Karpas-422 (cell line): ENCODE measurements at regions not wholly inside any gene's neighbourhood (a gene's known extent, or its start where the extent isn't known, plus 50 kb on each side); places are given as distances from the start of the nearest gene placed in this dataset.

Experiments
- DNase-seq: peaks from one replicate; pipeline ENCODE4 v3.0.0-alpha.2; 2015
- H2AFZ ChIP-seq: fragments of 200-600 bp; sonication (generic); 2 replicates; pipeline ENCODE4 v1.6.1; 2014; ENCODE audit warnings: antibody characterized with exemption, low read length, mixed read lengths
- H3K27ac ChIP-seq: fragments of 200-600 bp; sonication (generic); 2 replicates; pipeline ENCODE4 v1.5.1; 2014; ENCODE audit warnings: mild to moderate bottlenecking, low read length, moderate library complexity
- H3K27me3 ChIP-seq: fragments of 200-600 bp; sonication (generic); 2 replicates; pipeline ENCODE4 v1.6.1; 2014; ENCODE audit warnings: low read length, mixed read lengths
- H3K36me3 ChIP-seq: fragments of 200-600 bp; sonication (generic); 2 replicates; pipeline ENCODE4 v1.6.1; 2014; ENCODE audit warnings: low read length, mixed read lengths; ENCODE audit not compliant: insufficient read depth
- H3K4me1 ChIP-seq: fragments of 200-600 bp; sonication (generic); 2 replicates; pipeline ENCODE4 v1.6.1; 2014; ENCODE audit warnings: mild to moderate bottlenecking, low read length, mixed read lengths
- H3K4me2 ChIP-seq: fragments of 200-600 bp; sonication (generic); 2 replicates; pipeline ENCODE4 v1.6.1; 2014; ENCODE audit warnings: low read length, low read depth, mild to moderate bottlenecking; ENCODE audit not compliant: poor library complexity, severe bottlenecking
- H3K4me3 ChIP-seq: fragments of 200-600 bp; sonication (generic); 2 replicates; pipeline ENCODE4 v1.5.1; 2014; ENCODE audit warnings: mild to moderate bottlenecking, antibody characterized with exemption, low read length, mixed read lengths
- H3K79me2 ChIP-seq: fragments of 200-600 bp; sonication (generic); 2 replicates; pipeline ENCODE4 v1.6.1; 2014; ENCODE audit warnings: mild to moderate bottlenecking, low read length, mixed read lengths
- H3K9ac ChIP-seq: fragments of 200-600 bp; sonication (generic); 2 replicates; pipeline ENCODE4 v1.6.0; 2014; ENCODE audit warnings: low read length
- H3K9me2 ChIP-seq: fragments of 200-600 bp; sonication (generic), shearing (Covaris generic); replicated peaks from 2 replicates; pipeline ENCODE4 v1.6.0; 2014; ENCODE audit warnings: mild to moderate bottlenecking, low read length, moderate library complexity; ENCODE audit not compliant: insufficient read depth
- H3K9me3 ChIP-seq: fragments of 300-700, 200-600 bp; sonication (generic); 2 replicates; pipeline ENCODE4 v1.6.1; 2014; ENCODE audit warnings: low read length, mixed read lengths
- H4K20me1 ChIP-seq: fragments of 200-600 bp; sonication (generic); 2 replicates; pipeline ENCODE4 v1.6.1; 2014; ENCODE audit warnings: mild to moderate bottlenecking, antibody characterized with exemption, low read length, low read depth; ENCODE audit not compliant: insufficient read depth

DNA sequence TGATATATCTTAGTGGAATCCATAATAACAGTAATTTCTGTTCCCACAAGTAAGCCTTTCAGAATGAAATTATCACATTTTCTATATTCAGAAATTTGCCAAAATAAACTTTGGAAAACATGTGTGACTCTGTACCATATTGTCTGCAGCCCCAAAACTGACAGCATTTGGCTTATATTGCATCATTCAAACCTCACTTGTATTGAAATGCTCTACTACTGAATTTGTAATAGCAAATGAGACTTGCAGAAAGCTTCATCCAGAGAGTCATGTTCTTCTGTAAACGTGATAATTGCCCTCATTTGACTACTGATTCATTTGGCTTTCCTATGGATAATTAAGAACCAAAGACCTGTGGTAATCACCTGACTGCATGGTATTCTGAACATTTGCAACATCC is 1249.5 kb upstream of the CDH18 start:
- Histone ChIP-seq H4K20me1 (no peaks in the 10 kb centered on the region), H3K36me3 (no peaks in the 10 kb centered on the region), H3K9me3 (peaks cover 2% of the 10 kb centered on the region; the same call in 1 of the 2 replicates), H3K4me1 (no peaks in the 10 kb centered on the region), H3K9ac (no peak overlapping the region), H3K27me3 (no peaks in the 10 kb centered on the region), H3K79me2 (no peaks in the 10 kb centered on the region), H3K27ac (no peak overlapping the region), H3K9me2 (no peaks in the 10 kb centered on the region), H3K4me3 (no peak overlapping the region), H3K4me2 (no peak overlapping the region), H2AFZ (no peak overlapping the region)
- DNase-seq, result no peak

DNA sequence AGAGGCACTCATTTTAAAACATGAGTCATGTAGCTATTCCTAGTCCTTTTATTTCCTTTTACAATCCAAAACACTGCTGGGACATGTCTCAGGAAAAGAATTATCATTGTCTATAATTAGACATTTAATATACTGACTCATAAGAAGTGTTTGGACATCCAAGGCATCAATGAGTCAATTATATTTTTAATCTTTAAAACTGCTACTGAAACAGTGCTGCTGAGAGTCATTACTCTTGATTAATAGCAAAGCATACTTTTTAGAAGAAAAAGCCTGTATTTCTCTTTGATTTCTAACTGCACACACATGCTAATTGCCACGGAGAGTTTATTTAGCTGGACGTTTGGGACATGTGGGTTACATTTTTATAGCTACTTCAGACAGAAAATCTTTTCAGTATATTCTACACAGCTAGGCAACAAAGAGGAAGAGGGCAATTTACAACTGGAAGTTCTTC is 1249.0 kb upstream of the CDH18 start:
- Histone ChIP-seq H3K9me3 (peaks cover 6% of the 10 kb centered on the region; the same call in 1 of the 2 replicates), H3K4me2 (no peak overlapping the region), H3K9me2 (no peaks in the 10 kb centered on the region), H3K27me3 (no peaks in the 10 kb centered on the region), H3K79me2 (no peaks in the 10 kb centered on the region), H3K4me3 (no peak overlapping the region), H3K27ac (no peak overlapping the region), H4K20me1 (no peaks in the 10 kb centered on the region), H3K4me1 (no peaks in the 10 kb centered on the region), H3K9ac (no peak overlapping the region), H3K36me3 (no peaks in the 10 kb centered on the region), H2AFZ (no peak overlapping the region)
- DNase-seq, result no peak

DNA sequence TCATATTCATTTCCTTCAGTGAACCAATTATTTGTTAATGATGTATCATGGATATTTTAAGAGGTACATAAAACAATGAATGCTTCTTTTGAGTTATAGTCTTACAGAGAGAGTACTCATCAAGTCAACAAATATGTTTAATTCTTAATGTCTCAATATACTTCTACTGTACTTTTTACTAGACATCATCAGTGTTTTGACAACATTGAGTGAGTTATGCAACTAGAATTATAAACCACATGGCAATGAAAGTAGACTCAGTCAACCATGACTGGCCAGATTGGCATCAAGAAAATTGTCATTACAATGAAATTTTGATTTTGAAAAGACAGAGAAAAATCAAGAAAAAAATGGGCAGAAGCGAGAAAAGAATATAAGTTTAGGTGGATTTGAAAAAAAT is 1248.1 kb upstream of the CDH18 start:
- no peak overlapping the region for H3K27ac ChIP-seq
- H3K9me3 ChIP-seq, result peaks cover 6% of the 10 kb centered on the region
- no peaks in the 10 kb centered on the region for H3K9me2 ChIP-seq
- no peak overlapping the region for H3K4me3 ChIP-seq
- DNase-seq, result no peak
- H3K4me2 ChIP-seq, result no peak overlapping the region
- H3K36me3 ChIP-seq, result no peaks in the 10 kb centered on the region
- H3K27me3 ChIP-seq, result no peaks in the 10 kb centered on the region
- H2AFZ ChIP-seq, result no peak overlapping the region
- H3K4me1 ChIP-seq, result no peaks in the 10 kb centered on the region
- no peak overlapping the region for H3K9ac ChIP-seq
- no peaks in the 10 kb centered on the region for H3K79me2 ChIP-seq
- H4K20me1 ChIP-seq, result no peaks in the 10 kb centered on the region

DNA sequence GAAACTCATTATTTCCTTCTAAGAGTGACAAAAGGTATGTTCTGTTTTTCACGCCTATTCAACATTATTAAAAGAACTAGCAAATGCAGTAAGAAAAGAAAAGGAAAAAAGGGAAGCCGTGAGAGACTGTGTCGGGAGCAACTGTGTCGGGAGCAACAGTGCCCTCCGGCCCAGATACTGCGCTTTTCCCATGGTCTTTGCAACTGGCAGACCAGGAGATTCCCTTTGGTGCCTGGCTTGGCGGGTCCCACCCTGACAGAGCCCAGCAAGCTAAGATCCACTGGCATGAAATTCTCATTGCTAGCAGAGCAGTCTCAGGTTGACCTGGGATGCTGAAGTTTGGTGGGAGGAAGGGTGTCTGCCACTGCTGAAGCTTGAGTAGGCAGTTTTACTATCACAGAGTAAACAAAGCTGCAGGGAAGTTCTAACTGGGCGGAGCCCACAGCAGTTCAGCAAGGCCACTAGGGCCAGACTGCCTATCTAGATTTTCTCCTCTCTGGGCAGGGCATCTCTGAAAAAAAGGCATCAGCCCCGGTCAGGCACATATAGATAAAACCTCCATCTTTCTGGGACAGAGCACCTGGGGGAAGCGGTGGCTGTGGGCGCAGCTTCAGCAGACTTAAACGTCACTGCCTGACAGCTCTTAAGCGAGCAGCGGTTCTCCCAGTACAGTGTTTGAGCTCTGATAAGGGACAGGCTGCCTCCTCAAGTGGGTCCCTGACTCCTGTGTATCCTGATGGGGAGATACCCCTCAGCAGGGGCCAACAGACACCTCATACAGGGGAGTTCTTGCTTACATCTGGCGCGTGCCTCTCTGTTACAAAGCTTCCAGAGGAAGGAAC is 1237.4 kb upstream of the CDH18 start:
- no peaks in the 10 kb centered on the region for H3K79me2 ChIP-seq
- no peaks in the 10 kb centered on the region for H3K4me1 ChIP-seq
- no peak overlapping the region for H2AFZ ChIP-seq
- no peak overlapping the region for H3K4me3 ChIP-seq
- H3K9ac ChIP-seq, result no peak overlapping the region
- H3K27me3 ChIP-seq, result no peaks in the 10 kb centered on the region
- peaks cover 12% of the 10 kb centered on the region for H3K9me3 ChIP-seq
- no peak overlapping the region for H3K4me2 ChIP-seq
- H4K20me1 ChIP-seq, result no peaks in the 10 kb centered on the region
- no peak overlapping the region for H3K27ac ChIP-seq
- no peaks in the 10 kb centered on the region for H3K36me3 ChIP-seq
- DNase-seq, result no peak
- H3K9me2 ChIP-seq, result no peaks in the 10 kb centered on the region

DNA sequence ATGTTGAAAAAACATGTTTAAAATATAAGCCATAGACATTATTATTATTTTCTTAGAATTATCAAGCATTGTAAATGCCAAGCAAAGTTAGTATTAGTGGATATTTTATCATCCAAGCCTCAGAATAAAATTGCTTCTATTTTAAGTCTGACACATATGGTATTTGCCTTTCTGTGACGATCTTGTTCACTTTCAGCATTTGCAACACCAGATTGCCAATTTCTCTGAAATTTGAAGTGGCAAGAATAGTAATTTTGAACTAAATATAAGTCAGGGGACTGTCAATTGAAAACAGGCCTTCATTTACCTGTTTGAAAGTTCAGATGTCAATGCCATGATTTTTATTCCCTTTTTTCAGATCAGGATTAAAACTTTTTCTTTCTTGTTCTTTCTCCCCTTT is 1233.6 kb upstream of the CDH18 start:
- no peaks in the 10 kb centered on the region for H3K4me1 ChIP-seq
- H3K4me3 ChIP-seq, result no peak overlapping the region
- H3K79me2 ChIP-seq, result no peaks in the 10 kb centered on the region
- H3K9ac ChIP-seq, result no peak overlapping the region
- no peaks in the 10 kb centered on the region for H3K9me2 ChIP-seq
- no peaks in the 10 kb centered on the region for H3K36me3 ChIP-seq
- H3K9me3 ChIP-seq, result peaks cover 12% of the 10 kb centered on the region
- H3K27ac ChIP-seq, result no peak overlapping the region
- DNase-seq, result no peak
- H3K27me3 ChIP-seq, result no peaks in the 10 kb centered on the region
- no peaks in the 10 kb centered on the region for H4K20me1 ChIP-seq
- no peak overlapping the region for H2AFZ ChIP-seq
- no peak overlapping the region for H3K4me2 ChIP-seq

DNA sequence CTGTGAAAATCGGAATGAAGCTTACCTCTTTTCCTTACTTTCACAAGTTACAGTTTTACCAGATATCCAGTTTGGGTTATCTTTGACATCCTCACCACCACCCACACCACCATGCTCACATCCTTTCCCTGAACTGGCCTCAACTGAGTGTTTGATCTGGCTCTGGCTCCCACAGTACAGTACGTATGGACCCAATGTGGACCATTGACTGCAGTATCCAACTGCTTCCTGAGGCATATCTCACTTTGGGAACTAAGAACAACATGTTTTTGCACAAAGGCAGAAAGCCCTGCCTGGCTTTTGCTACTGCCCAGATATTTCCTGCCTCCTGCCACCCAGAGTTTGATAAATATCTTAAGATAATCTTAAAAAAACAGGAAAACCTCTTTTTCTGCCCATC is 1232.0 kb upstream of the CDH18 start:
- no peaks in the 10 kb centered on the region for H3K27me3 ChIP-seq
- peaks cover 12% of the 10 kb centered on the region for H3K9me3 ChIP-seq
- H3K36me3 ChIP-seq, result no peaks in the 10 kb centered on the region
- no peak overlapping the region for H3K27ac ChIP-seq
- DNase-seq, result no peak
- no peak overlapping the region for H2AFZ ChIP-seq
- H3K9ac ChIP-seq, result no peak overlapping the region
- H3K9me2 ChIP-seq, result no peaks in the 10 kb centered on the region
- no peaks in the 10 kb centered on the region for H3K79me2 ChIP-seq
- H3K4me1 ChIP-seq, result no peaks in the 10 kb centered on the region
- no peak overlapping the region for H3K4me2 ChIP-seq
- H3K4me3 ChIP-seq, result no peak overlapping the region
- no peaks in the 10 kb centered on the region for H4K20me1 ChIP-seq

DNA sequence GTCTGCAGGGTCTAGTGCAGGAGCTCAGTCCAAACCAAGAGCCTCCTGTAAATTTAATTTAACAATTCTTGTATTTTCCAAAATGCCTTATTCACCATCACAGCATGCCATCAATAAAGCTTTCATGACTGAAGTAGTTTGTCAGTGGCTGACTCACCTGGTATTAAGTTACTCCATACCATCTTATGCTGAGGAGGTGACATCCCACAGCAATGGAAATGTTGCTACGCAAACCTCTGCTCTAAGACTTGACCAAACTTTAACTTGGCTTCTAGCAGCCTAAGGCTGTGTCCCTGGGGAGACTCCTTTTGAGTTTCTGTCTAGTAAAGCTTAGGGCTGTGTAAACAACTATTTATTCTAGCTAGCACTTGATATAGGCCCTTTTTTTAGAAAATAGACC is 1231.3 kb upstream of the CDH18 start:
- Histone ChIP-seq H3K4me3 (no peak overlapping the region), H3K36me3 (no peaks in the 10 kb centered on the region)

DNA sequence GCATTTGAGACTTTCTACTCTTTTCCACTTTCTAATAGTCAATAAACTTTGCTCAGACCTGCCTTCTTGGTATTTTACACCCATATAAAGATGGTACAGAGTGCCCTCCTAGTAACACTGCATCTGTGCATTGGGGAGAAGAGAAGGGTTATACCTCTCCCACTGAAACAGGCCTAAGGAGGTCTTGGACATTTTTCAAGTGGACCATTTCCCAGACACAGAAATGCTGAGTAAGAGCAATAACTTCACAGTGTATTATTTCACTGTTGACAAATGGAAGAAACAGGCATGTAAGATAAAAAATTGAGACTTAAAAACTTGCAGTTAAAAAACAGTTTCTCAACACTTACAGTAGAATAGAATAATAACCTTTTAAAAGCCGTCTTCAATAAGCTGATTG is 1224.0 kb upstream of the CDH18 start:
- H3K4me3 ChIP-seq, result no peak overlapping the region
- H4K20me1 ChIP-seq, result no peaks in the 10 kb centered on the region
- no peaks in the 10 kb centered on the region for H3K9me3 ChIP-seq
- H3K79me2 ChIP-seq, result no peaks in the 10 kb centered on the region
- no peak overlapping the region for H2AFZ ChIP-seq
- H3K4me2 ChIP-seq, result no peak overlapping the region
- no peaks in the 10 kb centered on the region for H3K9me2 ChIP-seq
- no peaks in the 10 kb centered on the region for H3K36me3 ChIP-seq
- no peak for DNase-seq
- no peaks in the 10 kb centered on the region for H3K27me3 ChIP-seq
- H3K4me1 ChIP-seq, result no peaks in the 10 kb centered on the region
- no peak overlapping the region for H3K9ac ChIP-seq
- H3K27ac ChIP-seq, result no peak overlapping the region

More for the DNA sequence above, 1231.3 kb upstream of the CDH18 start:
- peaks cover 10% of the 10 kb centered on the region for H3K9me3 ChIP-seq
- no peaks in the 10 kb centered on the region for H3K9me2 ChIP-seq
- H4K20me1 ChIP-seq, result no peaks in the 10 kb centered on the region
- no peaks in the 10 kb centered on the region for H3K79me2 ChIP-seq
- no peaks in the 10 kb centered on the region for H3K27me3 ChIP-seq
- no peak for DNase-seq
- H2AFZ ChIP-seq, result no peak overlapping the region
- H3K4me1 ChIP-seq, result no peaks in the 10 kb centered on the region
- no peak overlapping the region for H3K27ac ChIP-seq
- no peak overlapping the region for H3K9ac ChIP-seq
- H3K4me2 ChIP-seq, result no peak overlapping the region
